ENCODE measurements at regions not wholly inside any gene's neighbourhood (a gene's known extent, or its start where the extent isn't known, plus 50 kb on each side); places are given as distances from the start of the nearest gene placed in this dataset.

DNA sequence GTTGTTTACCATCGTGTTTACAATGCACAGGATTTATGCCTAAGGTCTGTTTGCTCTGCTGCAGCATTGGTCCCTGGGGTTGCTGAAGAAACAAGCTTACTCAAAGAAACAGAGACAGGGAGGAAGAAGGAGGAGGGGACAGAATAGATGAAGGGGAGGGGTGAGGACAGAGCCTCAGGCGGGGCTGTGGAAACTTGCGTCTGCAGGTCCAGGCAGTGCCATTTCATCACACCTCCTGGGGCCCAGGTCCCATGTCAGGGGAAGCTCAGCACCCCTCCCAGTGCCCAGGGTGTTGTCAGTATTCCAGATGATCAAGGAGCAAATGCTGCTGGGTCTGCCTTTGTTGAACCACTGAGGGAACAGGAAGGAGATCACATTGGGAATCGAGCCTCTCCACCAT, 1406.8 kb downstream of the TBC1D22A start:
- TF ChIP-seq, protein P1, sequence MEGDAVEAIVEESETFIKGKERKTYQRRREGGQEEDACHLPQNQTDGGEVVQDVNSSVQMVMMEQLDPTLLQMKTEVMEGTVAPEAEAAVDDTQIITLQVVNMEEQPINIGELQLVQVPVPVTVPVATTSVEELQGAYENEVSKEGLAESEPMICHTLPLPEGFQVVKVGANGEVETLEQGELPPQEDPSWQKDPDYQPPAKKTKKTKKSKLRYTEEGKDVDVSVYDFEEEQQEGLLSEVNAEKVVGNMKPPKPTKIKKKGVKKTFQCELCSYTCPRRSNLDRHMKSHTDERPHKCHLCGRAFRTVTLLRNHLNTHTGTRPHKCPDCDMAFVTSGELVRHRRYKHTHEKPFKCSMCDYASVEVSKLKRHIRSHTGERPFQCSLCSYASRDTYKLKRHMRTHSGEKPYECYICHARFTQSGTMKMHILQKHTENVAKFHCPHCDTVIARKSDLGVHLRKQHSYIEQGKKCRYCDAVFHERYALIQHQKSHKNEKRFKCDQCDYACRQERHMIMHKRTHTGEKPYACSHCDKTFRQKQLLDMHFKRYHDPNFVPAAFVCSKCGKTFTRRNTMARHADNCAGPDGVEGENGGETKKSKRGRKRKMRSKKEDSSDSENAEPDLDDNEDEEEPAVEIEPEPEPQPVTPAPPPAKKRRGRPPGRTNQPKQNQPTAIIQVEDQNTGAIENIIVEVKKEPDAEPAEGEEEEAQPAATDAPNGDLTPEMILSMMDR (CRISPR knock-in tag; IDR thresholded peaks at IDR 0.05): no peak
- TF ChIP-seq, protein P2, sequence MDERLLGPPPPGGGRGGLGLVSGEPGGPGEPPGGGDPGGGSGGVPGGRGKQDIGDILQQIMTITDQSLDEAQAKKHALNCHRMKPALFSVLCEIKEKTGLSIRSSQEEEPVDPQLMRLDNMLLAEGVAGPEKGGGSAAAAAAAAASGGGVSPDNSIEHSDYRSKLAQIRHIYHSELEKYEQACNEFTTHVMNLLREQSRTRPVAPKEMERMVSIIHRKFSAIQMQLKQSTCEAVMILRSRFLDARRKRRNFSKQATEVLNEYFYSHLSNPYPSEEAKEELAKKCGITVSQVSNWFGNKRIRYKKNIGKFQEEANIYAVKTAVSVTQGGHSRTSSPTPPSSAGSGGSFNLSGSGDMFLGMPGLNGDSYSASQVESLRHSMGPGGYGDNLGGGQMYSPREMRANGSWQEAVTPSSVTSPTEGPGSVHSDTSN (CRISPR knock-in tag; IDR thresholded peaks at IDR 0.05): no peak
- TF ChIP-seq CREM (IDR thresholded peaks at IDR 0.05) (no peak), CREM (CRISPR knock-in tag; IDR thresholded peaks at IDR 0.05) (no peak), ZBTB8A (CRISPR knock-in tag; IDR thresholded peaks at IDR 0.05; ENCODE audit: borderline replicate concordance, low read depth) (no peak)

All from HepG2 (cell line).